GM19238 (cell line): ENCODE measurements at regions not wholly inside any gene's neighbourhood (a gene's known extent, or its start where the extent isn't known, plus 50 kb on each side); places are given as distances from the start of the nearest gene placed in this dataset.

Source experiments
- DNase-seq: peaks from one replicate; pipeline ENCODE4 v3.0.0; 2011; ENCODE audit warnings: low spot score; ENCODE audit not compliant: insufficient read length

DNA sequence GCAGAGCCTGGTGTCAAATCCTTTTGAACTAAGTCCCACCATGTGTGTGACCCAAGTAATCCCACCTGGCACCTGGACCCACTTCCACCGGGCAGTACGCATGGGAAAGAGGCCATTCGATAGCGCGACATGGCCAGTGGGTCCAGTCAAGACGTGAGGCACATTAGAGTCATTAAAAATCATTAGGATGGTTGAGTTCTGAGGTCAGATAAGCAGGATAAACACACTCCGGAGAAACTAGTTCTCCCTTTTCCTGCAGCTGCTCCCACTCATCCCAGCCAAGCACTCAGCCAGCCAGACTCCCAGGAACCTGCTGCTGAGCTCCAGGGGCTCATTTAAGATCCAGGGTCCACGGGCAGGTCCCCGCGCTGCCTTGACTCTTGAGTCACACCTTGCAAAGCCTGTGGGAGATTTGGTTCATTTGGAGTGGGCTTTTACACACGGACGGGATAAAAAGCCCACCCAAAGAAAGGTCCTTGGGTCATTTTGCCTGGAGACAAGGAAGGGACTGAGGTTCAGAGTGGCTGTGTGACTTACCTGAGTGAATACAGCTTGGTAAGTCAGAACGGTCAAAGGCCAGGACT lies 313.9 kb downstream of the BCL11B start:
- DNase-seq: no peak

DNA sequence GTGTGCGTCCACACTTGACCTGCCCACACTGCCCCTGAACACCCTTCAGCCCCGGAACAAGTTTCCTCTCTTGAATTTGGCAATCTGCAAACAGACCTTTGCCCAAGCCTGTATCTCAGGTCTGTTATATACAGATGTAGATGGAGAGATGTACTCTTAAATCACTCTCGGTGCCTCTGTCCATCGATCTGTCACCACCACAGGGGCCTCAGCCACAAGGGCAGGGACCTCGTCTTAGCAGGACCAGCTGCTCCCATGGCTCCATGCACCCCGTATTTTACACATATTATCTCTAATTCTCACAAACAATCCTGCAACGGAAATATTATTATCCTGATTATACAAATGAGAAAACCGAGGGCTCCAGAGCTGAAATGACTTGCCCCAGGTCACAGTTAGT lies 313.4 kb downstream of the BCL11B start:
- no peak for DNase-seq

DNA sequence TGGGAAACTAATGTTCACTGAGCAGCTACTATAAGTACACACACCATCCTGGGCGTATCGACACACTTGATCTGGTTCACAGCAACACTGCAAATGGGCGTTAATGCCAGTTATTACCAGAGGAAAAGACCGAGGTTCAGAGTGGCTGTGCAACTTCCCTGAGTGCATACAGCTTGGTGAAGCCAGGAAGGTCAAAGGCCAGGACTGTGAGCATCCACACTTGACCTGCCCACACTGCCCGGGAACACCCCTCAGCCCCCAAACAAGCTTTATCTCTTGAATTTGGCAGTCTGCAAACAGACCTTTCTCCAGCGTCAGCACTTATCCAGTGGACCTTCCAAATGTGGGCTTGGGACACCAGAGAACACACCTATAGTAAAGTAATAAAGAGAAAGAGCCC lies 312.6 kb downstream of the BCL11B start:
- DNase-seq: no peak

DNA sequence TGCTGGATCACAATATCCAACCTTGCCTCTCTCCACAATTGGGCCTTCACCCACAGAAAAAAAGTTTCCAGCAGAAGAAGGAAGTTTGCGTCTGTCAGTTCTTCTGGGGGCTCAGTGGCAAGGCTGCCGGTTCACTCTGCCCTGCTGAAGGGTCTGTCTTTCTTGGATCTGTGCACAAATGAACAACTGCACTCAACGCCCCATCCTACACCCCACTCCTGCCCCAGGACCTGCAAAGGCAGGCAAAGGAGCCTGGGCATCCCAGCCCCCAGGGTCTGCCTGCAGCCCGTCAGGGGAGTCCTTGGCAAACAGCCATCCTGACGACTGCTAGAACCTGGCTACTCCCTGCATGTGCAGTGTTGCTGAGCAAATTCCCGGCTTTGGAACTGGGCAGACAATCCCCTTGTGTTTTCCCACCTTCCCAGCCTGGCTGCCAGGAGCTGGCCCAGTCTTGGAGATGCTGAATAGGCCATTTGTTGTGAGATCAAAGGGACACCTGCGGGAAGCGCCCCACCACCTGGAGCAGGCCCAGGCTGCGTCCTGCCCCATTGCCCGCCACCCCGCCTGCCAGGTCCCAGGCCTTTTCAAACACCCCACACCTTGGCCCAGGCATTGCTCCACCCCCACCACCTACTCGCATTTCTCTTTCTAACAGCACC lies 311.9 kb downstream of the BCL11B start:
- no peak for DNase-seq

DNA sequence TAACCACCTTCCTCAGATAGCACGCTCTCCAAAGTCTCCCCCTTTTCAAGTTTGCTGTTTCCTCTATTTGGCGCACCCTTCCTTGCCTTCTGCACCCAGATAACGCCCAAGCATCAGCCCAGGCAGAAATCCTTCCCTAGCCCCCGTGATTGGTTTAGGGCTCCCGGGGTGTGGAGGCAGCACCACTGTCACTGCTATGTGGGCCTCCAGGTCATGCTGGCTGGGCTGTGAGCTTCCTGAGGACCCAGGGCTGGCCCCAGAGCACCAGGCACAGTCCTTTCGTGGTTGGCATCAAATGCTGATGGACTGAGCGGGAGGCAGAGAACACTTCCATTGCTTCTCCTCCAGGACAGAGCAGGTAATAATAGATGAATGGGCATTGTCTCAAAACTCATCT lies 311.4 kb downstream of the BCL11B start:
- DNase-seq: no peak

DNA sequence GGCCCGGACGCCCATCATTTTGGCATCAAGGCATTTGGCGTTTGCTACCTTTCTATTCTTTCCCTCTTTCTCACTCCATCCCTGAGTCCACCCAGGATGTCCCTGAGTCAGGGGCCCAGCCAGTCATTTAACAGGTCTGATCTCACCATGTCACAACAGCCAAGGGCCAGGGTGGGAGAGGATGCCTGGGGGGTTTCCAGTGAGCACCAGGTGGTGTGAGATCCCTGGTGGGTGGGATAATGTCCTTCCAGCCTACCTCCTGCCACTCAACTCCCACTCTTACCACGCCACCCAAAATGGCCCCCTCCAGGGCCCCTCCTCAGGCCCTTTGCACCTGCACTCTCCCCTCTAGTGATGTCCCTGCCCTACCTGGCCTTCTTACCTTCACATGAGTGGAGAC lies 310.8 kb downstream of the BCL11B start:
- DNase-seq: no peak

DNA sequence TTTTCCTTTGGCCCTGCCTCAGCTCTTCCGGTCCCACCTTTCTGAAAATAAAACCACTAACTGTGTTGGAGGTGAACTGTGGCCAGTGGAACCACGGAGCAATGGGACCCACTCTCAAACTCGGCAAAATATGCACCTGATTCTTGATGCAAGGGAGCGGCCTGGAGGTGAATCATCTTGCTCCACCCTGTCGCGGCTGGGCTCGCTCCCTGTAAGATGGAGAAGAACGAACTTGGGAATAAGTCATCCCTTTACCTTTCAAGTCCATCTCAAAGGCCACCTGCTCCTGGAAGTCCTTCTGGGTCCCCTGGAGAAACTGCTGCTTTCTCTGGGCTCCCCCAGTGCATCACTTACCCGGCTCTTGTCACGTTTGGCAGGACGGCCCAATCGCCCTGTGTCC lies 309.9 kb downstream of the BCL11B start:
- no peak for DNase-seq

DNA sequence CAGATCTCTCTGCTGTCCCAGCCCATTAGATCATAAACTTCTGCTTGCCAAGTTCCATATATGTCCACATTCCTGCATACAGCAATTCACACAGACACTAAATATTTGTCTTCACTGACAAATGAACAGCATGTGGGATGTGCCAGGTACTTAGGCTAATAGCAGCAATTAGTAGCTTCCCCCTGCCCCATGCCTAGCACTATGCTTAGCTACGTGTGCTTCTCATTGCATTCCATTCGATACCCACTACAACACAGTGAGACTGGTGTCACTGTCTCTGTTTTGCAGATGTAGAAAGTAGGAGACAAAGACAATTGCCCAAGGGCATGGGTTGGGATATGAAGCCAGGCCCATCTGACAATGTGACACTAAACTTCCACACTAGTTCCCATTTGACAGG lies 308.4 kb downstream of the BCL11B start:
- DNase-seq: no peak

DNA sequence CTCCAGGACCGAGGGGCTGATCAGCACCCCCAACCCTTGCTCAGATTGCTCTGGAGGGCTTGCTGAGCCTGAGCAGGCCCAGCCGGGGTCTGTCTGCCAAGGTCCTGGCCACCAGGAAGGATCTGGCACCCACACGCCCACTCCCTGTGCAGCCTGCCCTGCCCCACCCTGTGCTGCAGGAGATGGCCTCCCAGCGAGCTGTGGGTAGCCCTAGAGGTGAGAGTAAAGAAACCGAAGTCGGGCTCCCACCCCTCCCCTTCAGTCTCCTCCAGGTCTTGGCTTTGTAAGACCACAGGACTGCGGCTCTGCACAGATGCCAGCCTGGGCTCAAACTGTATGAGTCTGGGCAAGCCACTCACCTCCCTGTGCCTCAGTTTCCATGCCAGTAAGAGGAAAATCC lies 307.8 kb downstream of the BCL11B start:
- DNase-seq: no peak

DNA sequence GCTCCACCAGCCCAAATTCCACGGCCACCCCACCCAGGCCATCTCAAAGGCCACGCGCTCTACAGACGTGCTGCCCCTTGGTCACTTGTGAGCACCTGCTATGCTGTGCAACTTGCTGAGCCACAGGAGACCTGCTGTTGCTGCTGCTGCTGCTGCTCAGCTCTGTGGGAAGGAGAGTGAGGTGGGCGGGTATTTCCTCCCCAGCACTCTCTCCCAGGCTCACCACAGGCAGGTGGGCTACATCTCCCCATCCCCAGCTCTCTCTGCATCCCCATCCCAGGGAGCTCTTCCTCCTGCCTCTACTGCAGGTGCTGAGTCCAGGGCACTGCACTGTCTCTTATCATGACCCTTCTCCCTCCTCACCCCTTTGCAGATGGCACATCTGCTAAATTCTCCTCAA lies 306.9 kb downstream of the BCL11B start:
- DNase-seq: no peak

DNA sequence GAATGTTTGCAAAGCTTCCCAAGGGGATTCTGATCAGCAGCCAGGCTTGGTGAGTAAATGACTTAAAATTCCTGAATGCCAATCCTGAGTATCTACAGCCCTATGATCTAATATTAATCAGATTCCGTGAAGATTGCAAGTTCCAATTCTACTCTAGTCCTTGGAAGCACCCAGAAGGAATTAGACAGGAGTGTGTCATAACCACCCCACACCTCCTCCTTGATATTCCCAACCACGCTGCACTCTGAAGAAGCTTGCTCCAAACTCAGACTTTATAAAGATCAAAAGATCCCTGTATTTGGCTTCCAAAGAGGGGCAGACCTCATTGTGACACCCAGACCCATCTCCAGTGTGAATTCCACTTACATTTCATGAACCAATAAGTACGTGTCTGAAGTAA lies 306.0 kb downstream of the BCL11B start:
- DNase-seq: no peak

DNA sequence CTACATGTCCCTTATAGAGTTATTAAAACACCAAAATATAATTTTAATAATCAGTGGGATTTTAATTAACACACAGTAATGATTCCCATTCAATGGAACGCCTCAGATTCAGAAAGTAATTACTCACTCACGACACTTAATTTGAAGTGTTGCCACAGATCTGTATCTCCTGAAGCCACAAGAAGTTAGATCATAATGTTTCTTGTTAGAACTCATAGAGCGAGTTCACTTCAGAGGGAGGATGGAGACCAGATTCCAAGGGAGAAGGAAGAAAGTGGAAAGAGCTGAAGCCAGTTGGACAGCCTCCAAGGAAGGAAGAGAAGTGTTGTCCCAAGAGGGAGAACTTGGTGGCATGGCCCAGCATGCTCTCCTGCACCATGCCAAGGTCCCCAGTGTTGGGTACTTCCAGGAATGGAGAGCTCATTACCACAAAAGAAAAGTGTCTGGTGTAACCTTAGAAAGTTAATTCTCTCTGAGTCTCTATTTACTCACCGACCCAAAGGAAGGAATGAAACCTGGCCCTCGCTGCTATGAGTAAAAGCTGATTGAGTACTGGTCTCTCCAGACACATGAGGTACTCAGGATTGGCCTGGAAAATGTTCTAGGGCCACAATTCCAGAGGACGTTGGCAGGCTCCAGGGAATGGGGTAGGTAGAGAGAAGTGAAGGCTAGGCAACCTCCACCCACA lies 305.4 kb downstream of the BCL11B start:
- no peak for DNase-seq

DNA sequence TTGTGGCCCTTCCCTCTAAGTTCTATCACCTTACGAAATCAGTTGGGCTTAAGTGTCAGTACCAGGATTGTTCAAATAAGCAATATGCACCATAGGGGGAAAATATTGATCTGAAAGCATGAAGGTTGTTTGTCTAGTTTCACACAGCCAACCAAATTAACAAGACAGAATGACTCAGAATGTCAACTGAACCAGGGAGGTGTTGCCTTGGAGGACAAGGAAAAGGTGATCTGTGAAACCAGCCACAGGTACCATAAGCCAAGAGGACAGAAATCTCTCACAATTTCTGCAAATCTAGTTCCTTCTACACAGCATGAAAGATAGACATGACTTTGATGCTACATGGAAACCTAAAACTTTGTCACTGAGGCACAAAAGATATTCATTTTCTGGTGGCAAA lies 297.9 kb downstream of the BCL11B start:
- no peak for DNase-seq

DNA sequence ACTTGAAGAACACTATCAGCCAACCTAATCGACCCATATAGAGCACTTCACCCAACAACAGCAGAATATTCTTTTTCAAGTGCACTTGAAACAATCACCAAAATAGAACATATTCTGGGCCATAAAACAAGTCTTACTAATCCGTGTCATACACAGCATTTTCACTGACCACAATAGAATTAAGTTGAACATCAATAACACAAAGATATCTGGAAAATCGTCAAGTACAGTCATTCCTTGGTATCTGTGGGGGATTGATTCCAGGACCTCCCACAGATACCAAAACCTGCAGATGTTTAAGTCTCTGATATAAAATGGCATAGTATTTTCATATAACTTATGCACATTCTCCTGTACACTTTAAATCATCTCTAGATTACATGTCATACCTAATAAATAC lies 295.7 kb downstream of the BCL11B start:
- DNase-seq: no peak

DNA sequence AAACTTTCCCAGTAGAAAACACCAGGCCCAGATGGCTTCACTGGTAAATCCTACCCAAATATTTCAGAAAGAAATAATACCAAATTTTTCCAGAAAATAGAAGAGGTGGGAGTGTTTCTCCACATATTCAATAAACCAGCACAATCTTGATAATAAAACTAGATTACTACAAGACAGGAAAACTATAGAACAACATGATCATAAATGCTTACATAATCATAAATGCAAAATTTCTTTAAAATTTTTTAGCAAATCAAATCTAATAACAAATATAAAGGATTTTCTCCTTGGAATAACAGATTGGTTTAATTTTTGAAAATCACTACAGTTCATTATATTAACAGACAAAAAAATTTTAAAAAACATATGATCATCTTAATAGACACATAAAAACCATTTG lies 294.5 kb downstream of the BCL11B start:
- no peak for DNase-seq

DNA sequence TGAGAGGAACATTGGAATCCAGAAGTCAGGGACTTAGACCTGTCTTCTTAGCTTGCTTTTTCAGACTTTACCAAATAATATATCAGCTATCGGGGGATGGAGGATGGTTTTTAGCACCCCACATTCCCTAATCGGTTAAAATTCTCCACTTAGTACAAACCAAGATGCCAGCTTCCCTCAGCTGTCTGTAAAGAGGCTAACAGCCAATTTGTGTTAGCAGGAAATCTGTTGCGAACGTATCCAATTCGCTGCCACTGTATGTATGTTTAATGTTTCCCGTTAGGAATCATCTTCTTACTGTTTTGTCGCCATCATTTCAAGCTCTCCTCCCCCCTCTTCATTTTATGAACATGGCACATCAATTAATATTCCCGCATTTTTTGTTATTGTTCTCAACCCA lies 289.0 kb downstream of the BCL11B start:
- no peak for DNase-seq

DNA sequence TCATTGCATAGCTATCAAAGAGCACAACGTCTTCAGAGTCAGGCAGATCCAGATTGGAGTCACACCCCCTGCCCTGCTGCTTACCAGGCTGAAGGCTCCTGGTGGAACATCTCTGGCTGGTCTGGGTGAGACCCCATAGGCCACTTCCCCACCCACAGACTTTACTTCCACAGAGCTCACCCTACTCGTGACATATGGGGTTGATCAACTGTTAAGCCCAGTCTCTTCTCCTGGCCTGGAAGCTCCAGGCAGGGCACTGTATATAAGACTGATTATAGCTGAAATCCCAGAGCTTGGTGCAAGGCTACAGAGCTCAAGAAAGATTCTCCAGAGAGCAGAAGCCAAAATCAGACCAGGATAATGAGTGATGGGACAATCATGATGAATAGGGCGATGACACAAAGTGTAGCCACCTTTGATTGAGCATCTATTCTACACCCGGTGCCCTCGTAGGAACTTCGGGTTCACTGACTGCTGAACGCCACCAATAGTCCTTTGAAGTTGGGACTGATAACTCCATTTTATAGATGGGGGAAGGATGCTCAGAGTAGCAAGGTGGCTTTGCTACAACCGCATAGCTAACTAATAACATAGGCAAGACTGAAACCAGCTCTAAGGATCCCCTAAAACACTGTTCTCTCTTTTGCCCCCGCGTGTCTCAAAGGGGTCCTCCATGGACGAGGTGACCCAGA lies 287.8 kb downstream of the BCL11B start:
- DNase-seq: no peak

DNA sequence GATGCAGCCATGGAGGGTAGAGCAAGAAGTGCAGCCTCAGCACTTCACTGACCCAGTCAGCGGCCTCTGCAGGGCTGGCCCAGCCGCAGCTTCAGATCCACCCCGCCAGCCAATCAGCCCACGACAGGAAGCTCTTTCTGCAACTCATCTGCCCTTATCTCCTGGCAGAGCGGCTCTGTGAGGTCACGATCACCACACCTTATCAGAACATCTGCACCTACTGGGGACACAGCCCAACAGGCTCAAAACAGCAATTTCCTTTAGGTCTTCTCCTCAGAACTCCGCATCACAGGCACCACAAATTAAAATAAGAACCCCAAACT lies 287.3 kb downstream of the BCL11B start:
- DNase-seq: no peak

DNA sequence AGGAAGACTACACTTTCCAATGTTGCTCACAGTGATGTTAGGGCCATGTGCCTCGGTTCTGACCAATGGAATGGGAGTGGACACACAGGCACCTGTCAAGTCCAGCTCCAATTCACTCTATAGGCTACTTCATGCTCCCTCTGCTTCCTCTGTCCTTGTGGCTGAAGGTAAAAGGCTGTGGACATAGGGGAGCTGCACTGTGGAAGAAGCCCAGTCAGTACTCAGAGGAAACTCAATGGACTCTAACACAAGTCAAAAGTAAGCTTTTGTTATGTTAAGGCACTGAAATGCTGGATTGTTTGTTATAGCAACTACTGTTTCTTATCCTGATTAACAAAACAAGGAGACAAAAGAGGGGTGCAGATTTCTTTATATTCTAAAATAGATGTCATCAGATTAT lies 278.2 kb downstream of the BCL11B start:
- DNase-seq: no peak

DNA sequence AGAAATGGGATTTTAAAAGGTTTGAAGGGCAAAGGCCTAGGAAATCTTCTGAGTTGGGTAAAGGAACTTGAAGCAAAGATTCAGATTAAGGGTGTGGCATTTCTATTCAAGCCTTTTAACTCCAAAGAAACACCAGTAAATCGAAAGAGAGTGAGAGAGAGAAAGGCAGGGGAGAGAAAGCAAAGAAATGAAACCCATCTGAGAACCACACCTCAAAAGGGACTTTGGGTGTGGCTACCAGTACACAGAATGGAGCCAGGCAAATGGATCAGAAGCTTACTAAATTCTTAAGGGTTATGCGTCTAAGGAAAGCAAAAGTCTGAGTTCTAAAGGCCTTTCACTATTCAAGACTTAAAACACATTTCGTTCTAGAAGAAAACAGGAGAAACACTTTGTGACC lies 277.4 kb downstream of the BCL11B start:
- DNase-seq: no peak

DNA sequence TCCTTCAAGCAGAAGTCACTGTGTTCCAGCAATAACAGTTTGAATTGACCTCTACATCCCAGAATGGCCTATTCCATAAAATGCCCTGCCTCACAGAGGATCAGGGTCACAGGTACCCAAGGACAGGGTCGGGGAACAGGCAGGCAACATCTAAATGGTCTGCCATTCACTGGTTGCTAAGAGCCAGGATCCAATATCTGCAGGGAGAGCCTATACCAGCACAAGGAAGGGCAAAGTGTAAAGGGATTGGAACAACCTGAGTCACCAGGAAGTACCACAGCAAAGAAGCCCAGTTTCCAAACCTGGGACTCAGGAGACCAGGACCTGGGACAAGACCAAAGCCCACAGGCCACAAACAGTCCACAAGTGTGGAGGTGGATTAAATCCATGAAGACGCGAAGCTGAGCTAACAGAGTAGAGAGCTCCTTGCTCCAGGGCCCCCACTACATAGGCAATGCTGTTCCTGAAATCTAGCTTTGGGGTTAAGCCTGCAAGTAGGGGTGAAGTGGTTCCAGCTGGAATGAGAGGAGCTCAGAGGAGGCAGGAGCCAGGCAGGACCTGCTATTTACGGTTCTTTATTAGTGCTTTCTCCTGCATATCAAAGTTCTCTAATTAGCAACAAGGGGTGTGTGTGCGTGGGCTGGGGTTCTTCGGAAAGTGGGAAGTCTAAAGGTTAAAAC lies 274.3 kb downstream of the BCL11B start:
- no peak for DNase-seq

DNA sequence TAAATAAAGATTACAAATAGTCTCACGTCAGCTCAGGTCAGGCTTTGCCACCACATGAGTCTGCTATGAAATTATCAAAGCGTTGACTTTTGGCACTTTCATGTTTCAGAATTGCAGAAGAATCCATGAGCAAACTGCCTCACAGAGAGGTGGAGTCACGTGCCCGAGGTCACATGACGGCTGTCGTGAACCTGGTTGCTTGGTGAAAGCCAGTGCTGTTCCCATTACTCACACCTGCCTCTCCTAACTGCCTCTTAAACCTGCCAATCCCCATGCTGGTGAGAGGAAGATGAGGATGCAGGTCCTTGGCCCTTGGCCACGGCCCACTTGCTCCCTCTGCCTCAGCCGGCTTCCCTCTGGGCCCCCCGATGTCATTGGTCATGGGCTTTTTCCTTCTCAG lies 272.7 kb downstream of the BCL11B start:
- no peak for DNase-seq
